ENCODE measurements at regions not wholly inside any gene's neighbourhood (a gene's known extent, or its start where the extent isn't known, plus 50 kb on each side); places are given as distances from the start of the nearest gene placed in this dataset.
A peak's percentile ranks its signal among the peaks of the same experiment; 100 is the strongest.

DNA sequence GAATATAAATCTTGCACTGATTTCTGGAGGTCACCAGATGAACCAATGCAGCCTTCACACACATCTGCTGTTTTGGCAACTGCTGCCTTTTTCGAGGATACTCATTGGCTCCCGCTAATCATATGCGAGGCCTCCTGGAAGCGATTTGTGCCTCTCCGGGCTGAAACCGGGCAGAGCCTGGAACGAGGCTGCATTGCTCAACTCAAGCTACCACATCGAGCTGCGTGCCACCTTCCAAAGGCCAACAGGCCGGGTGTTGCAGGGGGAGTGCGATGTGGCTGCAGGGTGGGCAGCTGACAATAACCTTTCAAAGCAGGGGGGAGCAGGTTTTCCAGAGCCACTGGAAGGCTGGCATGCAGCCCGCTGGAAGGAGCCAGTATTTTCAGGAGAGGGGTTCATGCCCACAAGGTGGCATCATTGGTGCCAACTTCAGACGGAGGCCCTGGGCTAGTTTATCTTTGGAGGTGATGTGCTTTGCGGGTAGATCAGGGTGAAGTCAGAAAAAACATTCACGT lies 122.6 kb upstream of the IFNGR1 start:
- H3K4me3 ChIP-seq (ENCODE audit: low read depth, low read length), result no peak overlapping the region
- TF ChIP-seq, protein P1, sequence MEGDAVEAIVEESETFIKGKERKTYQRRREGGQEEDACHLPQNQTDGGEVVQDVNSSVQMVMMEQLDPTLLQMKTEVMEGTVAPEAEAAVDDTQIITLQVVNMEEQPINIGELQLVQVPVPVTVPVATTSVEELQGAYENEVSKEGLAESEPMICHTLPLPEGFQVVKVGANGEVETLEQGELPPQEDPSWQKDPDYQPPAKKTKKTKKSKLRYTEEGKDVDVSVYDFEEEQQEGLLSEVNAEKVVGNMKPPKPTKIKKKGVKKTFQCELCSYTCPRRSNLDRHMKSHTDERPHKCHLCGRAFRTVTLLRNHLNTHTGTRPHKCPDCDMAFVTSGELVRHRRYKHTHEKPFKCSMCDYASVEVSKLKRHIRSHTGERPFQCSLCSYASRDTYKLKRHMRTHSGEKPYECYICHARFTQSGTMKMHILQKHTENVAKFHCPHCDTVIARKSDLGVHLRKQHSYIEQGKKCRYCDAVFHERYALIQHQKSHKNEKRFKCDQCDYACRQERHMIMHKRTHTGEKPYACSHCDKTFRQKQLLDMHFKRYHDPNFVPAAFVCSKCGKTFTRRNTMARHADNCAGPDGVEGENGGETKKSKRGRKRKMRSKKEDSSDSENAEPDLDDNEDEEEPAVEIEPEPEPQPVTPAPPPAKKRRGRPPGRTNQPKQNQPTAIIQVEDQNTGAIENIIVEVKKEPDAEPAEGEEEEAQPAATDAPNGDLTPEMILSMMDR (IDR thresholded peaks at IDR 0.05; ENCODE audit: control insufficient read depth, extremely low read depth, insufficient read depth), result peak; percentile 57
- no peak for DNase-seq (ENCODE audit: low read depth)

DNA sequence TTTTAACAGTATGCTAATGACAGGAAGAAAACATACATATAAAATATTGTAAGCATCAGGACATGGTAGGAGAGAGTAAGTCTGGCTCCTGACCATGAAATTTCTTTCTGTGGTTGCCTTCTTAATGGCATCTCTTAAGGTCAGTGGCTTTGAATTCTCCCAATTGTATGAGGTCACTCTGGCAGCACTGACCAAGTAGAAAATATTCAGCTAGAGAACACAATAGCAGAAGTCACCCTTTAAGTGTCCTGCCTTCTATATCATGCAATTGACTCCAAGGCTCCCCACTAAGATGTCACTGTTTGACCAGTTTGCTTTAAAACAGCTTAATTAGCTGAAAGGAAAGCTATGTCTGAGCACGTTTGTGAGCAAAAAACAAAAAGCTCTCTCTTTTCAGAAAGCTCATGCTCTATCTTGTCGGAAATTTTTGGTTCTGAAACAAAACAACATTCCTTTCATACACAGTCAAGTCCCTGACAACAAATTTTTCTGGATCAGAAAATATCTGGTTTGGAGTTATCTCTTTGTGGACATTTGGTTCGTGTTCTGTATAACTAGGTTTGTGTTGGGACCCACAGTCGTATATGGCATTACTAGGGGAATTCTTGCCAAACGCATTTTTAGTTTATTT lies 120.9 kb upstream of the IFNGR1 start:
- TF ChIP-seq, protein P1 (IDR thresholded peaks at IDR 0.05; ENCODE audit: control insufficient read depth, extremely low read depth, insufficient read depth), result no peak
- DNase-seq (ENCODE audit: low read depth), result no peak
- no peak overlapping the region for H3K4me3 ChIP-seq (ENCODE audit: low read depth, low read length)

DNA sequence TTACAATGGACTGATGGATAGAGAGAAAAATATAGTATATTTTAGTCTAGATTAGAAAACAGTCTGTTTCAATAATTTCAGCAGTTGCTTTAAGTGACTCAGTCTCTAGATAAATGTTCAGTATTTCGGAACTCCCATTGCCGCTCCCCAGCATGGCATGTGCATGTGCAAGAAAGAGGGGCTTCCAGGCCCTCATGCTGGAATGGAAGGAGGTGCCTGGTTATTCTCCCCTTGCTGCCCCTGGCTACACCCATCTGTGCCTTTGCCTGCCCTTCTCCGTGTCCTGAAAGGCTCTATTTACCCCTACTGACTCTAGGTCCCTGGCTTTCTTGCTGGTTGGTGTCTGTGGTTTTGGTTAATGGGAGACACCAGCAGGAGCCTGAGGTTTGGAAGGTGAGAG lies 115.7 kb upstream of the IFNGR1 start:
- no peak overlapping the region for H3K4me3 ChIP-seq (ENCODE audit: low read depth, low read length)
- TF ChIP-seq, protein P1 (IDR thresholded peaks at IDR 0.05; ENCODE audit: control insufficient read depth, extremely low read depth, insufficient read depth), result no peak
- no peak for DNase-seq (ENCODE audit: low read depth)

GRCh38 chr6:137334094-137334493 lies 114.9 kb upstream of the IFNGR1 start:
- H3K4me3 ChIP-seq (ENCODE audit: low read depth, low read length), result no peak overlapping the region
- TF ChIP-seq, protein P1 (IDR thresholded peaks at IDR 0.05; ENCODE audit: control insufficient read depth, extremely low read depth, insufficient read depth), result no peak

DNA sequence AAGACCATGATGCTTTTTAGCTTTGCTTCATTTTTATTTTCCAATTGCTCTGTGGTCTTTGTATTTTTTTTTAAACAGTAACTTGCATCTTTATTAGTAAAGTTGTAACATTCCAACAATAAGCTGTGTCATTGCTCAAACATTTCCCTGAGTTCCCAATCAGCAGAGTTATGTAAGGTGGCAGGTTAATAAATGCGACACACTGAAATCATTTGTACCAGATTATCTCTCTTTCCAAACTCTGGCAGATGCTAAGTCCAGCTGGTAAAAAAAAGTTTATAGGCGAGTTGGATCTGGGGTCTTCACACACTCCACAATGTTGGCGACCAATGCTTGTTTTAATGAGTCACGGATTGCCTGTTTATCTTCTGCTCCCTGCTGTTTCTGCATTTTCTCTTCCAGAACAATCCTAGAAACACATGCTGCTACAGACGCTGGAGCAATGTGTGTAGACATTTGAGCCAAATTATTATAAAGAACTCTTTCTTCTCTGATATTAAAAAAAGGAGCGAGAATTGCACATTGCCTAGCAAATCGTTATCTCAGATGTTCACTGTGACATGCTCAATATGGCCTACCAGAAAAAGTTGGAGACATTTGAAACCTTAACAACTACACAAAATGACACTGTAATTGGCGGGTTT lies 113.6 kb upstream of the IFNGR1 start:
- no peak overlapping the region for H3K4me3 ChIP-seq (ENCODE audit: low read depth, low read length)
- TF ChIP-seq, protein P1 (IDR thresholded peaks at IDR 0.05; ENCODE audit: control insufficient read depth, extremely low read depth, insufficient read depth), result no peak
- no peak for DNase-seq (ENCODE audit: low read depth)

More at GRCh38 chr6:137334094-137334493, 114.9 kb upstream of the IFNGR1 start:
- no peak for DNase-seq (ENCODE audit: low read depth)

DNA sequence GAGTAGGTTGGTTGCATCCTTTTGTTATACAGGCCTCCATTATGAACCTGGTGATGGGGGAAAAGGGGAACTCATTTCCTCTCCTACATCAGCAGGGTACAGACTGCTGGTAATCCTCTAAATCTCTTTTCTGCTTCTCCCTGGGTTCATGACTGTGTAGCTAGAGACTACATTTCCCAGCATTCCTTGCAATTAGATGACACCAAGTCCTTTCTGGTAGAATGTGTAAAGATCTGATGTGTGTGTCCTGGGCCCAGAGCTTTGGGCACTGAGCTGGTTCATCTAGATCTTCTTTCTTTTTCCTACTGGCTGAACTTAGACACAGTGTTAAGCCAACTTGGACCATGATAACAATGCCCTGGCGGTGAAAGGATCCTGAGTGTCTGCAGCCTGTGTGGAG lies 104.7 kb upstream of the IFNGR1 start:
- DNase-seq (ENCODE audit: low read depth), result no peak
- H3K4me3 ChIP-seq (ENCODE audit: low read depth, low read length), result no peak overlapping the region
- TF ChIP-seq, protein P1 (IDR thresholded peaks at IDR 0.05; ENCODE audit: control insufficient read depth, extremely low read depth, insufficient read depth), result no peak

Measured in LNCaP clone FGC (cell line).